Activated T-cell treated with anti-CD3 and anti-CD28 coated beads for 4 hours (primary cell): ENCODE measurements at regions not wholly inside any gene's neighbourhood (a gene's known extent, or its start where the extent isn't known, plus 50 kb on each side); places are given as distances from the start of the nearest gene placed in this dataset.
"Not testable (repeated sequence)": the region's sequence is repeated elsewhere in the genome, so short reads cannot be mapped to it uniquely, and the experiment has no call there.

Source experiments
- DNase-seq: peaks from one replicate; pipeline ENCODE4 v3.0.0-alpha.2; 2020

GRCh38 chr5:91744470-91744869 lies 361.4 kb upstream of the ARRDC3 start:
- not testable (repeated sequence) for DNase-seq

DNA sequence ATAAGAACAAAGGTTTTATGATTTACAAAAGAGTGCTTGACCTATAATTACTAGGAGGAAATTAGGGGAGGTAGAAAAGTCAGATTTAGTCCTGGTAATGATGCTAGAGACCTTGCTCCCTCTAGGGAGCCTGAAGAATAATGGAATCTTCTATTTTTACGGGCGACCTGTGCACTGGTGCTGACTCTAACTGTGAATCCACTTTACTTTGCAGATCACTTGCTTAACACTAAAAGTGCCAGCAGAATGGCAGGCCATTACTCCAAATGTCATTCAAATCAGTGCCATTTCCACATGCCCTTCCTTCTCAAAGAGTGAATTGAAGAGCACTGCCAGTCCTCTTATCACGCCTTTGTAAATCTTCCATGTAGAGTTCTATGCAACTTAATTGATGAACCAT lies 359.4 kb upstream of the ARRDC3 start:
- no peak for DNase-seq

DNA sequence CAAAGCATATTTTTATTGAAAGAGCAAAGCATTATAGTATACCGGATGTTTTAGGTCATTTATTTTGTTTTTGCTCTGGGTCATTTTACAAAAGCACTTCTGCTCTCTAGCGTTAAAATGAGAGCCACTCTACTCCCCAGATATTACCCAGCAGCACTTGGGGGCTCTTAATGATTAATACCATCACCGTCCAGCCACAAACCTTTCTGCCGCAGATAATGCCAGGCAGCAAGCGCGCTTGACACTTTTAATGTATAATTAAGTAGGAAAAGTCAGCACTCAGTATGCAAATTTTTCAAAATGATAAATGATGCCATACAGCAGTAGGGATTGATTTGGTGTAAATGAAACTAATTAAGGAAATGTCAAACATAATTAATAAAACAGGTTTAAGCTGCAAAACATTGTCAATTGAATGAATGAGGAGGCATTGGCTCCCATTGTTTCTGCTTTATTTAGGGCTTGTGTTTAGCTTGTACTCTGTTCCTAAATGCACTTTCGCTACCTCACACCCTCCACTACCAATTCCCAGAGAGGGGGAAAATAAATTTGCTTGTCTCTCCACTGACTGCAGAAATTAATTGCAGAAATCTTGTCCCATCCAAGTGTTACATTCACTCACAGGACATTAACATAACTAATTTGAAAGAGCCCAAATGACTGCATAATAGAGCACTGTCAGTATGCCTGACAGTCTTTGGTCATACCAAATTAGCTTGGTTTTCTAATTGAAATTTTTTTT lies 358.8 kb upstream of the ARRDC3 start:
- no peak for DNase-seq

DNA sequence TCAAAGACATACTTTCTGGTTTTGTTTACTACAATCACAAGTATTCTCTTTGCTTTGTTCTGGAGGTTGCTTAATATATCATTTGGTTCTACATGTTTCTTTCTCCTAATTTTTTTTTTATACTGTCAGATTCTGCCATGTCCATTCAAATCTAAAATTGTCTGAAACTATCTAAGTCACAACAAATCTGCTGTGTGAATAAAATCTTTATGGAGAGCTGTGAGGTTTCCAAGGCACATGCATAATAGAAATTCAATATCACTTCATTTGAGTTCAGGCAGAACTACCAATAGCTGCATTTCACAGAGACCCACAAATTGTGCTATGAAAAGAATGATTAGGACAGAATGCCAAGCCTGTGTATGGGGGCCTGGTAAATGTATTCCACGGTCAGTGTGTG lies 346.9 kb upstream of the ARRDC3 start:
- no peak for DNase-seq

DNA sequence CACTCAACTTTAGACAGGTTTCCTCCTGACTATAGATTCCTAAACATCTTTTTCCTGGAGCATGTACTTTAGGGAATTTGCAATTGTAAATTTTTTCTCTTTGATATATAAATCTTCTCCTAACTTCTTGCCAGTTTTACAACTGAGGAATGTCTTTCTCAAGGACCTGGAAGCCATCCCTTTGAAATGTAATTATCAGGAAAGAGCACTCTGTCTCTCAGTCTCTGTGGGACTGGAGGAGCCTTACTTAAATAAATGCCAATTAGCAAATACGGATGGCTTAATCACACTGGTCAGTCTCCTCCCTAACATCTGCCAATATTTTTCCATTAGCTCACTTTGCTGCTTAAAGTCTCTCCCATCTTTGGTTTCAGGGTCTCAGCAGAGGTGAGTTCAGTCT lies 344.3 kb upstream of the ARRDC3 start:
- DNase-seq = no peak

DNA sequence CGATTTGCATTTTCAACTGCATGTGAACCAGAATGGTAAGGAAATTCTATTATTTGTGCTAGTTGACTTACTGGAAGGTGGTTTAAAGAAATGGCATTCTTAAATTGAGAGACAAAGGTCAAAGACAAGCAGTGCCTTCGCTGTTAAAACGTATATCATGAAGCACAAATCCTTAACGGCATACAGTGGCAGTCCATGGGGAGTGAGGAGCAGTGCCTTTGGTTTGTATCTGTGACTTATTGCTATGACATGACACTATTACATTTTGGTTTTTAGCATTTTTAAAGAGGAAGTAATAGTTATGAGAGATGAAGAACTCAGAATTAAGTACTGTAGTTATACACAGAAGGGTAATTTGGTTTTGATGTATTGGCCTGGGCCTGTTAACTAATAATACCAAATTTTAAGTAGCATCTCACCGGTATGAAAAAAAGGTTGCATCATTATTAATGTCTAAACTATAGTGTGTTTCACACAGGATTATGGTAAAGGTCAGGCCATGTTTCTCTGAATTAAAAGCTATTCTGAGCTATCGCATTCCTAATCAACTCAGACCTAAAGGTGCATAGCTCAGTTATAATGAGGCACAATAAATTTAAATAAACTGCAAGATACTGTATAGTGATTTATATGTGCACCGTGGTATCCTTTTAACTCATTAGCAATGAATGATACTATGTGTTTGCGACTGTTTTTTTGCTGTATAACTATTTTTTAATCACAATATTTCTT lies 339.8 kb upstream of the ARRDC3 start:
- DNase-seq = no peak

DNA sequence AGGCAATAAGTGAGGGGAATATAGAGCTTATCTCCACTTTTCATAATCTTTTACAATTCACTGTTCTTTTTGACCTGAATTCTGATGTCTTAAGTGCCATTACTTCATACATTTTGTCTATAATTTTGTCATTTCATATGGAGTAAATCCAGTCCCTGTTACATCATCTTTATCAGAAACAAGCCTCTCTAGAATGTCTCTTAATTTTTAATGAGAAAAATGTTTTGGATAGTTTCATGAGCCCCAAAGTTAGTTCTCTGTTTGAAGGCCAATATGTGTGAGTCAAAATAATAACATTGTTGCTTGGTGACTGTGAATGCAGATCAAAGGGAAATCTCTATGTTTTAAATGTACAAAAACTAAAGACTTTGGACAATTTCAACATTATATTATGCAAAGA lies 329.6 kb upstream of the ARRDC3 start:
- DNase-seq = no peak

DNA sequence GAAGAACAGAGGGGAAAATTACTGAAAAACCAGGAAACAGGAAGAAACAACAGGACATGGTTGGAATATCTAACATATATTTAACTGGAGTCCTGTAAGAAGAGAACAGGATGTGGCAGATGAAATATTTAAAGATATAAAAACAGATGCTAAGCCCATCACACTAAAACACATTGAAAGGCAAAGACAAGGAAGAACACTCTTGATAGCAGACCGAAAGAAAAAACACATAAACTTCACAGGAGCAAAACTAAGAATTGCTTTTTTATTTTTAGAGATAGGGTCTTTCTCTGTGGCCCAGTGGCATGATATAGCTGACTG lies 324.4 kb upstream of the ARRDC3 start:
- no peak for DNase-seq

DNA sequence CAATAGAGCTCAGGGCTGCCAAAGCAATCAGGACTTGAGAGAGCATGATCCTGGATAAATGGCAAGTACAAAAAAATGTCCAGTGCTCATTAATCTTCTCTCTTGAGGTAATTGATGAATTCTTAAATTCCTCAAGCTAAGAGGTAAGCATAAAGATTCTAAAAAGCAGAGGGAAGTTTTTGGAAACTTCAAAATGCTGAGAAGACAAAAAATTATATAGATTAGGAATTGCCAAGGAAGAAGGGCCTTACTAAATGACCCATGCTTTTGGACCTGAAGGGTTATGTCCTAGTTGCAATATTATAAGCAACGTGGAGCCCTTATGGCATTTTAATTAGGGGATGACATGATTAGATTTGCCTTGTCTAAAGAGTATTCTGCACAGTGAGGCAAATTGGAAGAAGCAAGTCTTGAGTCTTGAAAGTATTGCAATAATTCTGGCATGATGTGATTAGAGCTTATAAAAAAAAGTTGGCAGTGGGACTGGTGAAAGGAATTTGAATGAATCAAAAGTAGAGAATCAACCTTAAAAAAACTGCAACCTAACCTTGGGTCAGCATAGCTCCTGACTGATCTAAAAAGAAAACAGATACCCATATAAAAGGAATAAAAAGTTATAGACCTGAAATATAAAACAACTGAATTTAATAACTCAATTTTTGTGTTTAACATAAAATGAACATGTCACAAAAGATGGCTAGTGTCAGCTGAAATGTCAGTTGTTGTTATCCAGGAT lies 323.8 kb upstream of the ARRDC3 start:
- no peak for DNase-seq

DNA sequence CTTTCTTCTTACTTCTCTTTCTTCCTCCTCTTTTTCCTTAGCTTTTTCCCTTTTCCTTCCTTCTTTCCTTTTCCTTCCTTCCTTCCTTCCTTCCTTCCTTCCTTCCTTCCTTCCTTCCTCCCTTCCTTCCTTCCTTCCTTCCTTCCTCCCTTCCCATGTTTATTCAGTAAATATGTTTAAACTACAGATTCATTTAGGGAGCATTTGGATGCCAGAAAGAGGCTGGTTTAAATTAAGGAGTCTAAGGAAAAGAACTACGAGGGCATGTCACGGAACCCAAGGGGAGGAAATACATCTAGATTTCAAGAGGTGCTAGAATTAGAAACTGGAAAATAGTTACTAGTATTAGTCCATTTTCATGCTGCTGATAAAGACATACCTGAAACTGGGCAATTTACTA lies 320.0 kb upstream of the ARRDC3 start:
- DNase-seq = no peak

DNA sequence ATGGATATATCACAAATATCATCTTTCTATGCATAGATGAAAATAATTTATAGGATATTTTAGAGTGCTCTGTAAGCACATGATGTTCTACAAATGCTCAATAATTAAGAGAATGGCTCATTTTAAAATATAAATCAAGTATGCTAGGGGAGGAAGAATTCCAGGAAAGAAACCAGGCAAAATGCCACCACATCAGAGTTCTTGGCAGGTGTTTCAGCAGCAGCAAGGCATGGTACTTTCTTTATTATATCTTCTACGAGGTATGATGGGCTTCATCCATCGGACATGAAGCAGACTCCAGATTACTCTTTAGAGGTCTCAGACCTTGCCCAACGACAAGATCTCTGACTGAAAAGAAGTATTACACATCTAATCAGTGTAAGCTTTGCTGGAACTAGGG lies 316.3 kb upstream of the ARRDC3 start:
- no peak for DNase-seq

DNA sequence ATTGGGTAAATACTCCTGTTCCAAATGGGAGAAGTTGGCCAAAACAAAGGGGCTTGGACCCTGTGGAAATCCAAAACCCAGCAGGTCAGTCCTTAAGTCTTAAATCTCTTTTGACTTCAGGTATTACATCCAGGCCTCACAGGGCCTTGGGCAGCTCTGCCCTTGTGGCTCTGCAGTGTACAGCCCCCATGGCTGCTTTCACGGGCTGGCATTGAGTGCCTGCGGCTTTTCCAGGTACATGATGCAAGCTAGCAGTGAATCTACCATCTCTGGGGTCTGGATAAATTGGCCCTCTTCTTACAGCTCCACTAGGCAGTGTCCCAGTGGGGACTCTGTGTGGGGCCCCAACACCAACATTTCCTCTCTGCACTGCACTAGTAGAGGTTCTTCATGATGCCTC lies 308.5 kb upstream of the ARRDC3 start:
- no peak for DNase-seq

GRCh38 chr5:91690921-91691320 lies 307.8 kb upstream of the ARRDC3 start:
- DNase-seq = no peak

GRCh38 chr5:91687430-91687829 lies 304.3 kb upstream of the ARRDC3 start:
- DNase-seq = no peak

GRCh38 chr5:91684625-91685024 lies 301.5 kb upstream of the ARRDC3 start:
- no peak for DNase-seq

DNA sequence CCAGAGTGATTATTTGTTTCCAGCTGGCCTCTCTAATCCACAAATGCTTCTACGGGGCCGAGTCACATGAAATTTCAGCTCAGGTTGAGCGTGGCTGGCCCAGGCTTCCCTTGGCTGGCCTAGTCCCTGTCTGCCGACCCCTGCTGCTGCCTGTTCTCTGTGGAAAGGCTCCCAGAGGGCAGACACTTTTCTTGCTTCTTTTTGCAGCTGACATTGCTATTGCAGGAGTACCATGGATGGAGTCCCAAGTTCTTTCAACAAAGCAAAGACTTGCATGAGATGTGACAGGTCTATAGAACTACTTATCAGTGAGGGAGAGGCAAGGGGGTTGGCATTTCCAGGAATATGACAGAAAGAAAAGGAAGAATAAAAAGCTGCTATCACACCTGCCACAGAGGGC lies 287.4 kb upstream of the ARRDC3 start:
- DNase-seq = no peak

GRCh38 chr5:91670122-91670521 lies 287.0 kb upstream of the ARRDC3 start:
- no peak for DNase-seq

GRCh38 chr5:91668261-91668660 lies 285.1 kb upstream of the ARRDC3 start:
- DNase-seq = no peak

DNA sequence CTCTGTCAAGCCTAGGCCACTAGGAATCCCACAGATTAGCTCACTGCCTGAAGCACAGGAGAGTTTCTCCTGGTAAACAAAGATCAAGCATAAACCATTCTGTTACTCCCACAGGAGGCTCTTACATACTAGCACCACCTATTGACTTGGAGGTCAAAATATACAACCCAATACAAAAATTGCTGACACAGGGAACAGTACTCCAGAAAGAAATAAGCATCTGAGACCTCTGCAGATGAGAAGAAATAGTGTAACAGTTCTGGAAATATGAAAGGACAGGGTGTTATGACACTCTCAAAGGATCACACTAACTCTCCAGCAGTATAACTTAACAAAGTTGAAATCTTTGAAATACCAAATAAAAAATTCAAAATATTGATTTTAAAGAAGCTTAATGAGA lies 269.6 kb upstream of the ARRDC3 start:
- no peak for DNase-seq

DNA sequence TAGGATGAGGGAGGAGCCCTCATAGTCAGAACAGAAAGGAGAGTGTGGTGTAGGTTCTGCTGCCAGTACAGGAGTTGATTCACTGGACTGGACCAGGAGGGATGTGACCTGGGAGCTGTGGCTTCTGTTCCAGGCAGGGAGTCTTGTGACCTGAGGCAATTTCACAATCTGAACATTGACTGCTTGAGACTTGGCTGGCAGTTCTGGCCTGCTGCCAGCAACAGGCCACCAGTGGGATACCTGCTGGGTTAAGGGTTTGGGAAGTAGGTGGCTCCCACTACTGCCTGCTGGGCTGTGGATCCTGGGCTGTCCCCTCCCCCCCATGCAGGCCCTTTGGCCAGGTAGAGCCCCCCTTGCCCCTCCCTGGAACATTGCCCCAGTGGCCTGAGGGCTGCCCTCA lies 268.6 kb upstream of the ARRDC3 start:
- no peak for DNase-seq

GRCh38 chr5:91645347-91645746 lies 262.2 kb upstream of the ARRDC3 start:
- no peak for DNase-seq

DNA sequence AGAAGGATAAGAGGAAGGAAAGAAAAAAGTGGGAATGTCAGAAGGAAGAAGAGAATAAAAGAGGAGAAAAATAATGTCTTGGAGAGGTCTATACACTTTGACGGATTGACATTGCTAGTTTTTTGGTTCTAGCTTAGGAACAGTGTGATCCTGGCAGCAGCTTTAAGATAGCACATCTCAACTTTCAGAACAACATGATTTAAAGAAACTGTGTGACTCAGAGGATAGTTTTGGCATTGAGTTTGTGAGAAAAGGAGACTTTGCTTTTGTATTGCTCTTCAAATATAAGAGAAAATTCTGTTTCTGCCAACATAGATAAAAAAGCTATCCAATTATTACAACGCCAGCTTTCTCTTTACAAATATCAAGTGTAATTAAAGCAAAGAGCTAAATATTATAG lies 260.7 kb upstream of the ARRDC3 start:
- no peak for DNase-seq

- DNase-seq = no peak
Measured at GRCh38 chr5:91642581-91642980, 259.5 kb upstream of the ARRDC3 start.

GRCh38 chr5:91641730-91642350 lies 258.7 kb upstream of the ARRDC3 start:
- DNase-seq = no peak
